BLaER1 treated with 17β-estradiol and CSF1 and Interleukin-3, amounts not matched to agents 10 nM and 100 nM (cell line): ENCODE measurements at regions not wholly inside any gene's neighbourhood (a gene's known extent, or its start where the extent isn't known, plus 50 kb on each side); places are given as distances from the start of the nearest gene placed in this dataset.

Experiments
- H3K27ac ChIP-seq, 11 experiments: shearing (Covaris generic); formaldehyde crosslinking; 2 replicates each; pipeline ENCODE4 v1.8.1; 2022
- H3K27me3 ChIP-seq, 11 experiments: shearing (Covaris generic); formaldehyde crosslinking; 2 replicates each; pipeline ENCODE4 v1.8.1; 2022
- H3K36me3 ChIP-seq, 11 experiments: shearing (Covaris generic); formaldehyde crosslinking; 2 replicates each; pipeline ENCODE4 v1.8.1; 2022
- H3K4me1 ChIP-seq, 10 experiments: shearing (Covaris generic); formaldehyde crosslinking; 2 replicates each; pipeline ENCODE4 v1.8.1; 2022
- H3K4me2 ChIP-seq, 11 experiments: shearing (Covaris generic); formaldehyde crosslinking; 2 replicates each; pipeline ENCODE4 v1.8.1; 2022
- H3K4me3 ChIP-seq, 10 experiments: shearing (Covaris generic); formaldehyde crosslinking; 2 replicates each; pipeline ENCODE4 v1.8.1; 2022
- H3K9ac ChIP-seq, 11 experiments: shearing (Covaris generic); formaldehyde crosslinking; 2 replicates each; pipeline ENCODE4 v1.8.1; 2022
- H3K9me3 ChIP-seq, 11 experiments: shearing (Covaris generic); formaldehyde crosslinking; replicated peaks in 1 of 11; 2 replicates each; pipeline ENCODE4 v1.8.1; 2022
- H4K20me1 ChIP-seq, 11 experiments: shearing (Covaris generic); formaldehyde crosslinking; 2 replicates each; pipeline ENCODE4 v1.8.1; 2022
- Cebpa-rat ChIP-seq, 11 experiments: shearing (Covaris generic); IDR thresholded peaks; 2 replicates each; pipeline ENCODE4 v1.8.1; 2022

DNA sequence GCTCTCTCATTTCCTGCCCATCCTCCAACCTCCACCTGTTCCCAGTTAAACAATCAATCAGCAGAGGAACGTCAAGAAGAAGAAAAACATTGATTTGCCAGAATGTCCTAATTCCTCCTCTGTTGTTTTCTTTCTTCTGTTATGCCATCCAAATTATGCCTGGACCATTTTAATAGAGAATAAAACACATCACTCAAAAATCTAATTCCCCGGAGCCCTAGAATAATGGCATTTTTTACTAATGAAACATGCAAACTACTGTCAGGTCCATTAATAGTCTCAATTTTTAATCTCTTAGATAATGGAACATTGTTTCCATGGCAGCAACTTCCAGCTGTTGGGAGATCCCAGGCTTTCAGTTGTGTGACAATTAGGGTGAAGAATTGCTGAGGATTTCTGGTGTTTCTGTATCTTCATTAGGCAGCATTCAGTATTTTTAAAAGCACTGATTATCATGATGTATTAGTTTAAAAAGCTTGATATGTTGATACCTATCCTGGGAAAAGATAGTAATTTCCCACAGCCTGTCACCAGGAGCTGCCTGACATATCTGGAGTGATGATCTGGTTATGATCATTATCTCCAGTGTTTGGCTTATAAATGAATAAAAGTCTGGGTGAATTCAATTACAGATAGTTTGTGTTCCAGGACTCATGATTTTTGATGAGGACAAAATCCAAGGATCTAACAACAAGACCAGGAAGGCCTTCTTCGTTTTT is 209.8 kb downstream of the TPBG start:
- peaks cover 0 to 1% (median 0%) of the 10 kb centered on the region in 10 experiments; a peak in 3 of 20 replicates for H3K4me1 ChIP-seq
- H3K27me3 ChIP-seq: no peaks in the 10 kb centered on the region
- H3K4me3 ChIP-seq: no peak overlapping the region
- H3K9ac ChIP-seq: no peak overlapping the region
- H3K36me3 ChIP-seq: no peaks in the 10 kb centered on the region
- no peaks in the 10 kb centered on the region for H4K20me1 ChIP-seq
- no peak overlapping the region for H3K27ac ChIP-seq
- no peak overlapping the region for H3K4me2 ChIP-seq
- TF ChIP-seq Cebpa-rat (IDR thresholded peaks at IDR 0.05): no peak
- H3K9me3 ChIP-seq: peaks cover 0 to 10% (median 0%) of the 10 kb centered on the region in 11 experiments; a peak in 4 of 22 replicates

DNA sequence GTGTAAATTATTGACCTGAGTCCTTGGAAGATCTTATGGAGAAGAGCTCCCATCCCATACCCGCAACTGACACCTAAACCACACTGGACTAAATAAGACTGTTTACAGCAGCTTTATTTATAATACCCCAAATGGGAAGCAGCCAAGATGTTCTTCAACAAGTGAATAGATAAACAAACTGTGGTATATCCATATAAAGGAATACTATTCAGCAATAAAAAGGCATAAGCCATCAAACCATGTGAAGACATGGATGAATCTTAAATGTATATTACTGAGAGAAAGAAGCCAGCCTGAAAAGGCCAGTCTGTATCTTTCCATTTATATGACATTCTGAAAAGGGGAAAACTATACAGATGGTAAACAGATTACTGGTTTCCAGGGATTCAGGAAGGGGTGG is 212.7 kb downstream of the TPBG start:
- no peak for TF ChIP-seq Cebpa-rat (IDR thresholded peaks at IDR 0.05)
- Histone ChIP-seq H3K27ac (no peak overlapping the region), H4K20me1 (no peaks in the 10 kb centered on the region), H3K9me3 (peaks cover 0 to 10% (median 0%) of the 10 kb centered on the region in 11 experiments; a peak in 4 of 22 replicates), H3K4me3 (no peak overlapping the region), H3K9ac (no peak overlapping the region), H3K36me3 (no peaks in the 10 kb centered on the region), H3K4me2 (no peak overlapping the region), H3K4me1 (no peaks in the 10 kb centered on the region), H3K27me3 (no peaks in the 10 kb centered on the region)

DNA sequence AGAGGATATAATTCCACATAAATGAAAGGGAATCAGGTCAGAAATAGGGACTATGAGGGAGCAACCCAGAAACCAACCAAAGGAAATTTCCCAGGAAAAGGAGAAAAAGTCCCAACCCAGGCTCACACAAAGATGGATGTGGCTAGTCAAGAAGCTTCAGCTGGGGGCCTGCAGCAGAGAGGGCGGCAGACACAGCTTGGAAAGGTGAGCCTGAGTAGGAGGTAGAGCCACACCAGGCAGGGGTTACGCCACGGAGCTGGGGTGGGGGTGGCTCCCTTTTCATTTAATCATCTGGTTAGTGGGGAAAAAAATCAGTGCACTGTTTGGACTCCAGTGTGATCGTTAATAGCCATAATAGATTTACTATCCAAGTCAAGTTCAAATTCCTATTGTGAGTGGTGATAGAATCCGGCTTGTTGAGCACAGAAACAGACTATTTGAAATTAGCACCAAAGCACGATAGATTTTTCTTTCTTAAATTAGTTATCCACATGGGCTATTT is 220.6 kb downstream of the TPBG start:
- H3K9me3 ChIP-seq: no peaks in the 10 kb centered on the region
- no peak for TF ChIP-seq Cebpa-rat (IDR thresholded peaks at IDR 0.05)
- no peak overlapping the region for H3K4me3 ChIP-seq
- H3K27ac ChIP-seq: no peak overlapping the region
- no peak overlapping the region for H3K4me2 ChIP-seq
- no peaks in the 10 kb centered on the region for H4K20me1 ChIP-seq
- peaks cover 0 to 4% (median 0%) of the 10 kb centered on the region in 10 experiments; a peak in 2 of 20 replicates for H3K4me1 ChIP-seq
- H3K27me3 ChIP-seq: no peaks in the 10 kb centered on the region
- H3K9ac ChIP-seq: no peak overlapping the region
- H3K36me3 ChIP-seq: no peaks in the 10 kb centered on the region

DNA sequence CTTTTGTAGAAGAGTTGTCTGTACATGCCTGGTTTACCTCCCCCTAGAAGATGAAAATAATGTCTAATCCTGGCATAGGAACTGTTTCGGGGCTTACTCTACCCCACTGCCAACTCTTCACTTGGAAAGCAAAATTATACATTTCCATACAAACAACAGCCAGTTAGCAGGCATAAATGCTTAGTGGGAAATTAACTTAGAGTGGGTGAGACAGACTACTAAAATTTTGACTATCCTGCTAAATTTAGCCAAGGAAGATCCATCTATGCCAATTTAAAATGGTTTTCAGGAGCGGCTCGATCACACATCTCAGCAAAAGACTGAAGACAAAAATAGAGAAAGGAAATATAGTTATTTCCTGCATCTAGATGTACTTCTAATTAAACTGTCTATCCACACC is 221.2 kb downstream of the TPBG start:
- Histone ChIP-seq H3K4me1 (peaks cover 0 to 5% (median 0%) of the 10 kb centered on the region in 10 experiments; a peak in 2 of 20 replicates), H3K4me3 (no peak overlapping the region), H3K36me3 (no peaks in the 10 kb centered on the region), H3K9ac (no peak overlapping the region), H3K27me3 (no peaks in the 10 kb centered on the region), H3K9me3 (no peaks in the 10 kb centered on the region), H4K20me1 (no peaks in the 10 kb centered on the region), H3K4me2 (peak overlapping the region in 1 of 11 experiments; percentile 20; a peak in 1 of 22 replicates), H3K27ac (no peak overlapping the region)
- no peak for TF ChIP-seq Cebpa-rat (IDR thresholded peaks at IDR 0.05)

DNA sequence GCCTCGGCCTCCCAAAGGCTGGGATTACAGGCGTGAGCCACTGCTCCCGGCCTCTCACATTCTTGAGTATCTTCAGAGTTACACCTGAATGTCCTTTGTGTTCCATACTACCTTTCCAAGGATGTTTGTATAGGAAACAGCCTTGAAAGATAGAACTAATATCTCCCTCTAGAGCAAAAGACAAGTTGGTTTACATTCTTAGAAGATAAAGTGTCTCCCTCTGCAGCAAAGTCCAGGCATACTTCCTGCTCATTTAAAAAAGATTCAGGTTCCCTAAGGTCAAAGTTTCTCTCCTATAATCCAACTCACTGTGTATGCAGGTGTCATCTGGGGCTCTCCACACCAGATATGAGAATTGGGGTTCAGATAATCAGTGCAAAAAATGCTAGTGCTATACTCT is 224.4 kb downstream of the TPBG start:
- Histone ChIP-seq H3K4me1 (peaks cover 0 to 5% (median 0%) of the 10 kb centered on the region in 10 experiments; a peak in 2 of 20 replicates), H3K9ac (no peak overlapping the region), H4K20me1 (no peaks in the 10 kb centered on the region), H3K9me3 (no peaks in the 10 kb centered on the region), H3K36me3 (no peaks in the 10 kb centered on the region), H3K27me3 (no peaks in the 10 kb centered on the region), H3K4me3 (no peak overlapping the region), H3K4me2 (no peak overlapping the region), H3K27ac (no peak overlapping the region)
- TF ChIP-seq Cebpa-rat (IDR thresholded peaks at IDR 0.05): no peak

DNA sequence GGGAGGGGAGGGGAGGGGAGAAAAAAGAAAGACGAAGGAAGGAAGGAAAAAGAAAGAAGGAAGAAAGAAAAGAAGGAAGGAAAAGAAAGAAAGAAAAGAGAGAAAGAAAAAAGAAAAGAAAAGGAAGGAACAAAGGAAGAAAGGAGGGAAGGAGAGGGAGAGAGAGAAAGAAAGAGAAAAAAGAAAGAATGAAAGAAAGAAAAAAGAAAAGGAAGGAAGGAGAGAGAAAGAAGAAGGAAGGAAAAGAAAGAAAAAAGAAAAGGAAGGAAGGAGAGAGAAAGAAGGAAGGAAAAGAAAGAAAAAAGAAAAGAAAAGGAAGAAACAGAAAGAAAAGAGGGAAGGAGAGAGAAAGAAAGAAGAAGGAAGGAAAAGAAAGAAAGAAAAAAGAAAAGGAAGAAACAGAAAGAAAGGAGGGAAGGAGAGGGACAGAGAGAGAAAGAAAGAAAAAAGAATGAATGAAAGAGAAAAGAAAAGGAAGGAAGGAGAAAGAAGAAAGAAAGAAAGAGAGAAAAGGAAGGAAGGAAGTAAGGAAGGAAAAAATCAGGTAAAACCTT is 225.3 kb downstream of the TPBG start:
- Histone ChIP-seq H3K27me3 (no peaks in the 10 kb centered on the region), H4K20me1 (no peaks in the 10 kb centered on the region), H3K4me3 (no peak overlapping the region), H3K9ac (no peak overlapping the region), H3K27ac (no peak overlapping the region), H3K4me1 (peaks cover 0 to 5% (median 0%) of the 10 kb centered on the region in 10 experiments; a peak in 2 of 20 replicates), H3K4me2 (no peak overlapping the region), H3K9me3 (no peaks in the 10 kb centered on the region), H3K36me3 (no peaks in the 10 kb centered on the region)
- TF ChIP-seq Cebpa-rat (IDR thresholded peaks at IDR 0.05): no peak

DNA sequence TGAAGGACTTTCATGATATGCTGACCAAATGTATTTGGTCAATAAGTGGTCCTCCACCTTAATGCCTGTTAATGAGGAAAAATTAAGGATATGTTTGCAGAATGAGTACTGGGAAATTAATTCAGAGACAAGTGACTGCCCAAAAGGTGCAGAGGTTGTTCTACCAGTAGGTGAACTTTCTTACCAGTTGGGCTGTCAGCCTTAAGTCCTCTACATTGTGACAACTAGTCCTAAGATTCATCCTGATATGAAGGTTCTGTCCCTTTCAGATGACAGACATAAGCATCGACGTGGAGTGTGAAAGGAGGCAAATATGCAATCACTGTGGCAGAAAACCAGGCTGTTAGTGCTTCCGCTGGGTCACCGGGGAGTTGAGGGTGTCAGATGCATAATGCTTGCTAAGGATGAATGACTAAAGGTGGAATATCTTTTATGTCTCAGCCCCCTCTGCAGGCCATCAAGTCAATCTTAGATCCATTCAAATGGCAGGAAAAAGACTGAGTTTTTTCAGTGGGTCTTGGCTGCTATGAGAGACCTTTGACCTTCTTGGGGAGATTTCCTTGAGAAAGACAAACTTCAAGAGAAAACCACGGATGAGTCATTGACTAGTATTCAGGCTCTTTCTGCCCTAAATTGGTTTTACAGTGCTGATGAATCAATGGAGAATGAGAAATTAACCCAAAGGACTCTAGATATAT is 226.0 kb downstream of the TPBG start:
- Histone ChIP-seq H4K20me1 (no peaks in the 10 kb centered on the region), H3K9me3 (no peaks in the 10 kb centered on the region), H3K4me3 (no peak overlapping the region), H3K9ac (no peak overlapping the region), H3K27ac (no peak overlapping the region), H3K27me3 (no peaks in the 10 kb centered on the region), H3K36me3 (no peaks in the 10 kb centered on the region), H3K4me1 (peaks cover 0 to 5% (median 0%) of the 10 kb centered on the region in 10 experiments; a peak in 2 of 20 replicates), H3K4me2 (no peak overlapping the region; a peak in 1 of 22 replicates)
- TF ChIP-seq Cebpa-rat (IDR thresholded peaks at IDR 0.05): no peak

DNA sequence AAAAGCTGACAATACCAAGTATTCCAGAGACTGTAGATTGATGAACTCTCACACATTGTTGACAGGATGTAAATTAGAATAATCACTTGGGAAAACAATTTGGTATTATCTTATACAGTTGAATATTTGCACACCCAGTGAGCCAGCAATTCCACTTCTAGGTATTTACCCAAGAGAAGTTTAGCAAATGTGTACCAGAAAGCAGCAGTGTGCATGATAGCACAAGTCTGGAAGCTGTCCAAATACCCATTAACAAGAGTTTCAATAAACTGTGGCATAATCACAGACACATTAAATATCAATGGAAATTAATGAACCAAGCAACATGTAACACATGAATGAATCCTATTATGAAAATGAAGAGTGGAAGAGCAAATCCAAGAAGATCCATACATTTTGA is 233.6 kb downstream of the TPBG start:
- Histone ChIP-seq H4K20me1 (no peaks in the 10 kb centered on the region), H3K36me3 (no peaks in the 10 kb centered on the region), H3K4me1 (no peaks in the 10 kb centered on the region), H3K9me3 (no peaks in the 10 kb centered on the region), H3K4me3 (no peak overlapping the region), H3K27ac (no peak overlapping the region), H3K27me3 (no peaks in the 10 kb centered on the region), H3K9ac (no peak overlapping the region), H3K4me2 (no peak overlapping the region)
- no peak for TF ChIP-seq Cebpa-rat (IDR thresholded peaks at IDR 0.05)

DNA sequence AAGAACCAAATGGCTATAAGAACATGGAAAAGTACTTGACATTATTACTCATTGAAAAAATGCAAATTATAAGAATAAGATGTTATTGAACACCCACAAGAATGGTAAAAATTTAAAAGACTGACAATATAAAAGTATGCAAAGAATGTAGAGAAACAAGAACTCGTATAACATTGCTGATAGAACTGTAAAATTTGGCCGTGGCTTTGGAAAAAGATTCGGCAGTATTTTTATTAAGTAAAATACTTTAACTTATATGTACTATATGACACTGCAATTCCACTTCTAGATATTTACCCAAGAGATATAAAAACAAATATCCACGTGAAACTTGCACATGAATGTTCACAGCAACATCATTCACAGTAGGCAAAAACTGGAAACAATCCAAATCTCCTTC is 239.2 kb downstream of the TPBG start:
- no peak for TF ChIP-seq Cebpa-rat (IDR thresholded peaks at IDR 0.05)
- H3K4me3 ChIP-seq: no peak overlapping the region
- H3K4me2 ChIP-seq: no peak overlapping the region

More for the DNA sequence above, 239.2 kb downstream of the TPBG start:
- Histone ChIP-seq H3K36me3 (no peaks in the 10 kb centered on the region), H4K20me1 (no peaks in the 10 kb centered on the region), H3K4me1 (no peaks in the 10 kb centered on the region), H3K9me3 (no peaks in the 10 kb centered on the region), H3K27me3 (no peaks in the 10 kb centered on the region), H3K27ac (no peak overlapping the region), H3K9ac (no peak overlapping the region)
